AG04450 (cell line): ENCODE measurements at regions not wholly inside any gene's neighbourhood (a gene's known extent, or its start where the extent isn't known, plus 50 kb on each side); places are given as distances from the start of the nearest gene placed in this dataset.

Source experiments
- CTCF ChIA-PET: fragments of 300-600, 350-600 bp; formaldehyde crosslinking; extraction: SDS; loops from one replicate; lab custom pipeline; 2022; ENCODE audit warnings: antibody characterized with exemption, inconsistent platforms; lab: Charles Lee
- POLR2A ChIA-PET: fragments of 350-600 bp; formaldehyde crosslinking; extraction: SDS; loops from one replicate; lab custom pipeline; 2021; ENCODE audit warnings: antibody characterized with exemption, inconsistent platforms; lab: Yijun Ruan, JAX
- DNase-seq: peaks from one replicate; pipeline ENCODE4 v3.0.0-alpha.2; 2011; ENCODE audit warnings: low read depth, low spot score
- H3K27ac ChIP-seq: one replicate; pipeline ENCODE4 v1.5.1; 2012; ENCODE audit warnings: low read depth, low read length, control low read depth
- H3K27me3 ChIP-seq: one replicate; pipeline ENCODE4 v1.6.0; 2012; ENCODE audit warnings: low read length; ENCODE audit not compliant: control insufficient read depth, insufficient read depth
- H3K4me3 ChIP-seq: 2 replicates; pipeline ENCODE4 v1.5.1; 2011; ENCODE audit warnings: mild to moderate bottlenecking, low read depth, low read length, control low read depth
- H3K9me3 ChIP-seq: 2 replicates; pipeline ENCODE4 v1.5.1; 2012; ENCODE audit warnings: low read length; ENCODE audit not compliant: control insufficient read depth, insufficient read depth
- CTCF ChIP-seq: IDR thresholded peaks from 2 replicates; pipeline ENCODE4 v1.5.1; 2011; ENCODE audit warnings: low read depth, low read length, control low read depth, inconsistent platforms

DNA sequence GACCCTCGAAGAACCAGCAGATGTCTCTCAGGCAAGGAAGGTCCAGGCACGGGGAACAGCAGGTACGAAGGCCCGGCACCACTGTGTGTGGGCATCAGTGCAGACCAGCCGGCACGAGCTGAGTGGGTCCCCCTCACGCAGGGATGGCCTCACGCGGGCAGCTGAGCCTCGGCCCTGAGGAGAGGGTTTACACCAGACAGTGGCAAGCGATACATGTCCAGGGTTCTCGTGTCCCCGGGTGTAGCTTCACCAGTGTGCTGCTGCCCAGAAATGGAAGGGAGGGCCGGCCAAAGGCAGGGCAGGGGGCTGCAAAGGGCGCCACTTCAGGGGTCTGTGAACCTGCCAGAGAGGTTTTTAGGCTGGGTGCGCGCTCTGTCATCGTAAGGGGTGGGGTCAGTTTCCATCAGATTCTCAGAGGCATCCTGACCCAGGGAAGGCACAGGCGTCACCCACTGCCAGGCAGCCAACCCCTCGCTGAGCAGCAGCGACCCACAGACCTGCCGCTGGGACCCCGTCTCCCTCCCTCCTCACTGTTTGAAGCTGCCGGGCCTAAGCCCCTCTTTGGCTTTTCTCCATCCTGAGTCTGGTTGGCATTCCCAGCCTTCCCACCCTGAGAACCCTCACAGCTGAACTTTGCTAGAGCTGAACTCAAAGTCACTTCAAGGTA is 107.0 kb downstream of the CPZ start:
- POLR2A ChIA-PET, result no interaction called here
- peaks cover 4% of the 10 kb centered on the region for H3K27me3 ChIP-seq
- TF ChIP-seq CTCF, result no peak
- H3K9me3 ChIP-seq, result peaks cover 6% of the 10 kb centered on the region; the same call in 1 of the 2 replicates
- no peak for DNase-seq
- H3K4me3 ChIP-seq, result no peak overlapping the region
- CTCF ChIA-PET, result no interaction called here
- H3K27ac ChIP-seq, result no peak overlapping the region

DNA sequence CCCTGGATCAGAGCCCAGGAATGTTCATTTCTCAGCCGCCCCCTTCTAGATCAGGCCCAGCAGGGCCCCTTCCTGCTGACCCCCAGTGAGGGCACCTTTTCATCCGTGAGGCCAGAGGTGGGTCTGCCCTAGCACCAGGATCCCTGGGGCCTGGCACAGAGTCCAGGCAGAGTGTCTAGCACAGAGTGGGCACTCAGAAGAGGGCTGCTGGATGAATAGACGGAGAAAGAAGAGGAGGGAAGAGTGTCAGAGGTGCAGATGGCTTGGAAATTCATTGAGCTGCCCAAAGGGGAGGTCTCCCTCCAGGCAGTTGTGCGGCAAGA is 106.5 kb downstream of the CPZ start:
- CTCF ChIA-PET, result no interaction called here
- POLR2A ChIA-PET, result no interaction called here
- H3K27me3 ChIP-seq, result peaks cover 4% of the 10 kb centered on the region
- peaks cover 6% of the 10 kb centered on the region; the same call in 1 of the 2 replicates for H3K9me3 ChIP-seq
- H3K4me3 ChIP-seq, result no peak overlapping the region
- no peak for DNase-seq
- TF ChIP-seq CTCF, result no peak
- no peak overlapping the region for H3K27ac ChIP-seq

- ChIA-PET CTCF (no interaction called here), POLR2A (no interaction called here)
- no peak for DNase-seq
- Histone ChIP-seq H3K27me3 (peaks cover 4% of the 10 kb centered on the region), H3K4me3 (no peak overlapping the region), H3K9me3 (peaks cover 6% of the 10 kb centered on the region; the same call in 1 of the 2 replicates), H3K27ac (no peak overlapping the region)
- TF ChIP-seq CTCF, result no peak
Observed at GRCh38 chr4:8698341-8699062, 105.9 kb downstream of the CPZ start.

GRCh38 chr4:8697826-8698225 is 105.3 kb downstream of the CPZ start:
- CTCF ChIA-PET, result no interaction called here
- Histone ChIP-seq H3K27ac (no peak overlapping the region), H3K27me3 (peaks cover 4% of the 10 kb centered on the region), H3K9me3 (peaks cover 6% of the 10 kb centered on the region; the same call in 1 of the 2 replicates), H3K4me3 (no peak overlapping the region)
- POLR2A ChIA-PET, result no interaction called here
- no peak for TF ChIP-seq CTCF
- no peak for DNase-seq

DNA sequence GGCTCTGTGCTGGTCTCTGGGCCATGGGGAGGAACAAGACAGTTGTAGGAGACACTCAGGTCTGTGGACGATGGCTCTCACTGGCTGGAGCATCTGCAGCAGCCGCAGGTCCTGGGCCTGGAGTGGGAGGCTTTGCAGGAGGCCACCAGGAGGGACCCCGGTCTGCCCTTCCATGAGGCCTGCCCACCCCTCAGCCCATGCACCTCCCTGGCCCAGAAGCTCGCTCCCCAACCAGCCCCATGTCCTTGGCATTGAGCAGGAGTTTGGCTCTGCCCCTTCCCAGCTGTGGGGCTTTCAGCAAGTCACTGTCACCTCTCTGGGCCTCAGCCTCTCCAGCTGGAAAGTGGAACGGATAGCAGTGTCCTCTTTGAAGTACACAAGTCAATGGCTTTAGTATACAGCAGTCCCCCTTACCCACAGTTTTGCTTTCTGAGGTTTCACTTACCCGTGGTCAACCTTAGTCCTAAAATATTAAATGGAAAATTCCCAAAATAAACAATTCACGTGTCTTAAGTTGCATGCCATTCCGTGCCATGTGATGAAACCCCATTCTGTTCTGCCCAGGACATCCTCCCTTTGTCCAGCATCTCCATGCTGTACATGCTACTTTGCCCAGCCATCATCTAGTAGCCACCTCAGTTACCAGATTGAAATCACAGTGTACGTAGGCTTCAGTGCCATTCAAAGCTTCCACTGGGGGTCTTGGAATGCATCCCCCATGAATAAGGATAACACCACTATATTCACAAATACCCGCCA is 104.0 kb downstream of the CPZ start:
- TF ChIP-seq CTCF, result no peak
- Histone ChIP-seq H3K9me3 (peaks cover 6% of the 10 kb centered on the region; the same call in 1 of the 2 replicates), H3K27ac (no peak overlapping the region), H3K4me3 (no peak overlapping the region), H3K27me3 (peaks cover 6% of the 10 kb centered on the region)
- CTCF ChIA-PET, result no interaction called here
- POLR2A ChIA-PET, result no interaction called here
- no peak for DNase-seq
